ENCODE measurements at regions not wholly inside any gene's neighbourhood (a gene's known extent, or its start where the extent isn't known, plus 50 kb on each side); places are given as distances from the start of the nearest gene placed in this dataset.
A peak's percentile ranks its signal among the peaks of the same experiment; 100 is the strongest.

DNA sequence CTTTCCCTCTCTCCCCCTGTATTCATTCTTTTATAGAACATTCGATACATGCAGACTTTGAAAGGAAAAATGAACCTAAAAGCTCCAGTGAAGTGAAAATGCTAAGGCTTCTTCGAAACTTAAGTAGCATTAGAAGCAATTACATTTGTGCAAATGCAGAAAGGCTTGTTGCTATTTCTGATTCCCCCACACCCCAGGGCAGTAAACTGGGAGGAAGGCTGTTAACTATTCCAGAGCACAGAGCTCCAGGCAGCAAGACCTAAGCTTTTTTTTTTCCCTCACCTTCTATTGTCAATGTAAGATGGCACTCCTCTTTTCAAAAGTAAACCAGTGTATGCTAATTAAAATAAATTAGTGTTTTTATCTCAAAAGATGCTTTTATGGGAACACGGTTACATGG is 448.9 kb upstream of the TBX3 start:
- peaks cover 20% of the 10 kb centered on the region for H3K9me3 Mint-ChIP-seq
- H3K4me3 Mint-ChIP-seq: no peak overlapping the region
- peaks cover 16% of the 10 kb centered on the region for H3K36me3 Mint-ChIP-seq
- H3K27me3 Mint-ChIP-seq (ENCODE audit: low read depth): no peaks in the 10 kb centered on the region
- no peak for DNase-seq (ENCODE audit: low spot score in 2 of 2, unreplicated experiment in 2 of 2)
- TF ChIP-seq, protein P1, sequence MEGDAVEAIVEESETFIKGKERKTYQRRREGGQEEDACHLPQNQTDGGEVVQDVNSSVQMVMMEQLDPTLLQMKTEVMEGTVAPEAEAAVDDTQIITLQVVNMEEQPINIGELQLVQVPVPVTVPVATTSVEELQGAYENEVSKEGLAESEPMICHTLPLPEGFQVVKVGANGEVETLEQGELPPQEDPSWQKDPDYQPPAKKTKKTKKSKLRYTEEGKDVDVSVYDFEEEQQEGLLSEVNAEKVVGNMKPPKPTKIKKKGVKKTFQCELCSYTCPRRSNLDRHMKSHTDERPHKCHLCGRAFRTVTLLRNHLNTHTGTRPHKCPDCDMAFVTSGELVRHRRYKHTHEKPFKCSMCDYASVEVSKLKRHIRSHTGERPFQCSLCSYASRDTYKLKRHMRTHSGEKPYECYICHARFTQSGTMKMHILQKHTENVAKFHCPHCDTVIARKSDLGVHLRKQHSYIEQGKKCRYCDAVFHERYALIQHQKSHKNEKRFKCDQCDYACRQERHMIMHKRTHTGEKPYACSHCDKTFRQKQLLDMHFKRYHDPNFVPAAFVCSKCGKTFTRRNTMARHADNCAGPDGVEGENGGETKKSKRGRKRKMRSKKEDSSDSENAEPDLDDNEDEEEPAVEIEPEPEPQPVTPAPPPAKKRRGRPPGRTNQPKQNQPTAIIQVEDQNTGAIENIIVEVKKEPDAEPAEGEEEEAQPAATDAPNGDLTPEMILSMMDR (IDR thresholded peaks at IDR 0.05; ENCODE audit: unreplicated experiment): no peak
- no peak overlapping the region for H3K27ac Mint-ChIP-seq
- H3K4me1 Mint-ChIP-seq: peaks cover 44% of the 10 kb centered on the region

DNA sequence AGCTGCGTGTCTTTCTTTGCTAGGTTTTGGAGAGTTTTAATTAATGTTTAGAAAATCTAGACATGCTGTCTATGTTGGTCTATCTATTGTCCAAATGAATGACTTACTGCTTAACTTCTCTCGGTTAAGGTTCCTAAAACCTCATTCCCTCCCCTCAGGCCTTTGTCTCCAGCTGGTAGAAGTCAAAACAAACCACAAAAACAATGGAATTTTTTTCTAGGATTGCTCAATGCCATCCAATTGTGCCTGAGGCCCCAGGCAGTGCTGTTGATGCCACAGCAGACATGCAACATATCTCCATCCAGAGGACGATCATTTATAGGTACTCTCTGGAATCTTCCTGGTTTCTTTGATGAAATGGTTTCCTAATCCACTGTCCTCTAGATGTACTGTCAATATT is 448.2 kb upstream of the TBX3 start:
- no peak for DNase-seq (ENCODE audit: low spot score in 2 of 2, unreplicated experiment in 2 of 2)
- H3K9me3 Mint-ChIP-seq: peaks cover 20% of the 10 kb centered on the region
- H3K27me3 Mint-ChIP-seq (ENCODE audit: low read depth): no peaks in the 10 kb centered on the region
- H3K4me1 Mint-ChIP-seq: peaks cover 51% of the 10 kb centered on the region
- peaks cover 16% of the 10 kb centered on the region for H3K36me3 Mint-ChIP-seq
- no peak overlapping the region for H3K27ac Mint-ChIP-seq
- H3K4me3 Mint-ChIP-seq: no peak overlapping the region
- TF ChIP-seq, protein P1 (IDR thresholded peaks at IDR 0.05; ENCODE audit: unreplicated experiment): no peak

DNA sequence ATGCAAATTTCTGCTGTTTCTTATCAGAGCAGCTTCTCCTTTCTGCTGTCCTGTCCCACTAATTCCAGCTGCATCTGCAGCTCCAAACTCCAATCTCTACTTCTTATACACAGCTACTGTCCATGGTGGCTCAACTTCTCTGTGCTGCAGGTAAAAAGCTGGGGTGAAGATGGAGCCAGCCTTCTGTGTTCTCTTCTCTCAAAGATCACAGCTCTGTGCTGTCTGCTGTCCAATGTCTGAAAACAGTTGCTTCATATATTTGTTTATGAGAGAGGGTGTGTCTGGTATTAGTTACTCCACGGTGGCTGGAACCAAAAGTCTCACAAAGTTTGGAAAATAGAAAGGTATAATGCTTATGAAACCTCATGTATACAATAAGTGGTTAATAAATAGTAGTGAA is 445.8 kb upstream of the TBX3 start:
- H3K4me3 Mint-ChIP-seq: no peak overlapping the region
- peaks cover 13% of the 10 kb centered on the region for H3K36me3 Mint-ChIP-seq
- DNase-seq (ENCODE audit: low spot score in 2 of 2, unreplicated experiment in 2 of 2): no peak
- no peaks in the 10 kb centered on the region for H3K27me3 Mint-ChIP-seq (ENCODE audit: low read depth)
- H3K9me3 Mint-ChIP-seq: peaks cover 20% of the 10 kb centered on the region
- H3K4me1 Mint-ChIP-seq: peaks cover 59% of the 10 kb centered on the region
- TF ChIP-seq, protein P1 (IDR thresholded peaks at IDR 0.05; ENCODE audit: unreplicated experiment): no peak
- H3K27ac Mint-ChIP-seq: peak overlapping the region; percentile 45

DNA sequence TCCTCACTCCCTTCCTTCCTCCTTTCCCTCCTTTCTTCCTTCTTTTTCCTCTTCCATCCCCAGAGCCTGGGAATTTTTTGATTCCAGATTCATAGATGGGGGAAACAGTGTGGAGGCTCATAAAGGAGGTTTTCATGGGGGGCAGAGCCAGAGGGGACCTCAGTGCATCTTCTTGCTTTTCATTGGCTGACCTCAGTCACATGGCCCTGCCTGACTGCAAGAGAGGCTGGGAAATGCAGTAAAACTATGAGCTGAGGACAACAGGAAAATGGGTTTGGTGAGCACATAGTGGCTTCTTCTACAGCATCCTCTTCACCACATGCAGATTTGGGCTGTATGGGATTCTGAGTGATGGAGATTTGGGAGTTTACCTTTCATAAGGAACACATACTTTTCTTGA is 437.1 kb upstream of the TBX3 start:
- peaks cover 14% of the 10 kb centered on the region for H3K36me3 Mint-ChIP-seq
- H3K27ac Mint-ChIP-seq: no peak overlapping the region
- no peaks in the 10 kb centered on the region for H3K27me3 Mint-ChIP-seq (ENCODE audit: low read depth)
- no peak overlapping the region for H3K4me3 Mint-ChIP-seq
- H3K9me3 Mint-ChIP-seq: peaks cover 17% of the 10 kb centered on the region
- H3K4me1 Mint-ChIP-seq: peaks cover 9% of the 10 kb centered on the region
- TF ChIP-seq, protein P1 (IDR thresholded peaks at IDR 0.05; ENCODE audit: unreplicated experiment): no peak
- DNase-seq (ENCODE audit: low spot score in 2 of 2, unreplicated experiment in 2 of 2): no peak

DNA sequence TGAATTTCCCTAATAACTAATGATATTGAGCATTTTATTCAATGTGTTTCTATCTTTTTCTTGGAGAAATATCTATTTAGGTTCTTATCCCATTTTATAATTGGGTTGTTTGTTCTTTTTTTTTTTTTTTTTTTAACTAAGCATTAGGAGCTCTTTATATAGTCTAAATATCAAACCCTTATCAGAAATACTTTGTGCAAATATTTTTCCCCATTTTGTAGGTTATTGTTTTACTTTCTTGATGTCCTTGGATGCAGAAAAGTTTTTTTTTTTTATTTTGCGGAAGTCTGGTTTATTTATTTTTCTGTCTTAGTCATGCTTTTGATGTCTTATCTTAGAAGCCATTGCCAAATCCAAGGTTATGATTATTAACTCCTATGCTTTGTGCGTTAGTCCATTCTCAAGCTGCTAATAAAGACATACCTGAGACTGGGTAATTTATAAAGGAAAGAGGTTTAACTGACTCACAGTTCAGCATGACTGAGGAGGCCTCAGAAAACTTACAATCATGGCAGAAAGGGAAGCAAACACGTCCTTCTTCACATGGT is 434.3 kb upstream of the TBX3 start:
- H3K4me1 Mint-ChIP-seq: peaks cover 2% of the 10 kb centered on the region
- H3K27ac Mint-ChIP-seq: peak overlapping the region; percentile 10
- H3K9me3 Mint-ChIP-seq: peaks cover 17% of the 10 kb centered on the region
- no peak for DNase-seq (ENCODE audit: low spot score in 2 of 2, unreplicated experiment in 2 of 2)
- H3K36me3 Mint-ChIP-seq: peaks cover 19% of the 10 kb centered on the region
- H3K27me3 Mint-ChIP-seq (ENCODE audit: low read depth): no peaks in the 10 kb centered on the region
- TF ChIP-seq, protein P1 (IDR thresholded peaks at IDR 0.05; ENCODE audit: unreplicated experiment): no peak
- no peak overlapping the region for H3K4me3 Mint-ChIP-seq

DNA sequence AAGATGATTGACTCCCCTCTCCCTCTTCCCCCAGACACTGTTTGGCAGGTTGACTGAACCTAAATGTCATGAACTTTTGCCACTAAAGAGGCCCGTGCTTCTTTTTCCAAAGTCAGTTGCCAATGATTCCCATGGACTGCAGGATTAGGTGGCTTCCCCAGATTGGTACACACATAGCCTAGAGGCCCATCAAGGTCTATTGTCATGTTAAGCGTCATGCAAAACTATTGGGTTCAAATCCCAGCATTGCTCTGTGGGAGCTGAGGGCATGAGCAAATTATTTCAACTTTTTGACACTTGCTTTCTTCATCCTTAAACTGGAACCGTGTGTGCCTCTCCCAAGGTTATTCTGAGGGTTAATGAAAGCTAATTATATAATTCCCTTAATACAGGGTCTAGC is 430.2 kb upstream of the TBX3 start:
- Mint-ChIP-seq H3K27me3 (ENCODE audit: low read depth) (no peaks in the 10 kb centered on the region), H3K4me1 (peaks cover 10% of the 10 kb centered on the region), H3K36me3 (peaks cover 26% of the 10 kb centered on the region), H3K9me3 (peaks cover 13% of the 10 kb centered on the region), H3K27ac (no peak overlapping the region), H3K4me3 (no peak overlapping the region)
- no peak for DNase-seq (ENCODE audit: low spot score in 2 of 2, unreplicated experiment in 2 of 2)
- TF ChIP-seq, protein P1 (IDR thresholded peaks at IDR 0.05; ENCODE audit: unreplicated experiment): no peak
